Fibroblast of pulmonary artery (primary cell): ENCODE measurements at regions not wholly inside any gene's neighbourhood (a gene's known extent, or its start where the extent isn't known, plus 50 kb on each side); places are given as distances from the start of the nearest gene placed in this dataset.
A peak's percentile ranks its signal among the peaks of the same experiment; 100 is the strongest.

ENCODE experiments used
- DNase-seq: peaks from one replicate; pipeline ENCODE4 v3.0.0-alpha.2; 2010; ENCODE audit warnings: low read depth
- H3K4me3 ChIP-seq: replicated peaks from 2 replicates; pipeline ENCODE4 v1.5.1; 2011; ENCODE audit warnings: low read depth, mild to moderate bottlenecking, control low read depth, low read length, moderate library complexity
- CTCF ChIP-seq: IDR thresholded peaks from 2 replicates; pipeline ENCODE4 v1.5.1; 2011; ENCODE audit warnings: mild to moderate bottlenecking, control low read depth, low read length, inconsistent platforms; ENCODE audit errors: missing control alignments

- no peak for DNase-seq
- no peak for TF ChIP-seq CTCF
- H3K4me3 ChIP-seq: no peak overlapping the region
Observed at GRCh38 chr7:106423821-106424475, 139.2 kb upstream of the NAMPT start.

GRCh38 chr7:106423111-106423510 lies 138.3 kb upstream of the NAMPT start:
- no peak overlapping the region for H3K4me3 ChIP-seq
- TF ChIP-seq CTCF: no peak
- no peak for DNase-seq

- TF ChIP-seq CTCF: no peak
- H3K4me3 ChIP-seq: no peak overlapping the region
- peak; percentile 100 for DNase-seq
Observed at GRCh38 chr7:106421181-106421762, 136.5 kb upstream of the NAMPT start.

- no peak for DNase-seq
- no peak overlapping the region for H3K4me3 ChIP-seq
- no peak for TF ChIP-seq CTCF
Observed at GRCh38 chr7:106420736-106421135, 136.0 kb upstream of the NAMPT start.

- no peak for TF ChIP-seq CTCF
- no peak overlapping the region for H3K4me3 ChIP-seq
- no peak for DNase-seq
Observed at GRCh38 chr7:106420210-106420609, 135.4 kb upstream of the NAMPT start.

GRCh38 chr7:106419455-106420182 lies 134.8 kb upstream of the NAMPT start:
- DNase-seq: peak; percentile 28
- no peak overlapping the region for H3K4me3 ChIP-seq
- TF ChIP-seq CTCF: no peak

- DNase-seq: no peak
- H3K4me3 ChIP-seq: no peak overlapping the region
- TF ChIP-seq CTCF: no peak
Observed at GRCh38 chr7:106418526-106418925, 133.7 kb upstream of the NAMPT start.
